ENCODE measurements at regions not wholly inside any gene's neighbourhood (a gene's known extent, or its start where the extent isn't known, plus 50 kb on each side); places are given as distances from the start of the nearest gene placed in this dataset.

DNA sequence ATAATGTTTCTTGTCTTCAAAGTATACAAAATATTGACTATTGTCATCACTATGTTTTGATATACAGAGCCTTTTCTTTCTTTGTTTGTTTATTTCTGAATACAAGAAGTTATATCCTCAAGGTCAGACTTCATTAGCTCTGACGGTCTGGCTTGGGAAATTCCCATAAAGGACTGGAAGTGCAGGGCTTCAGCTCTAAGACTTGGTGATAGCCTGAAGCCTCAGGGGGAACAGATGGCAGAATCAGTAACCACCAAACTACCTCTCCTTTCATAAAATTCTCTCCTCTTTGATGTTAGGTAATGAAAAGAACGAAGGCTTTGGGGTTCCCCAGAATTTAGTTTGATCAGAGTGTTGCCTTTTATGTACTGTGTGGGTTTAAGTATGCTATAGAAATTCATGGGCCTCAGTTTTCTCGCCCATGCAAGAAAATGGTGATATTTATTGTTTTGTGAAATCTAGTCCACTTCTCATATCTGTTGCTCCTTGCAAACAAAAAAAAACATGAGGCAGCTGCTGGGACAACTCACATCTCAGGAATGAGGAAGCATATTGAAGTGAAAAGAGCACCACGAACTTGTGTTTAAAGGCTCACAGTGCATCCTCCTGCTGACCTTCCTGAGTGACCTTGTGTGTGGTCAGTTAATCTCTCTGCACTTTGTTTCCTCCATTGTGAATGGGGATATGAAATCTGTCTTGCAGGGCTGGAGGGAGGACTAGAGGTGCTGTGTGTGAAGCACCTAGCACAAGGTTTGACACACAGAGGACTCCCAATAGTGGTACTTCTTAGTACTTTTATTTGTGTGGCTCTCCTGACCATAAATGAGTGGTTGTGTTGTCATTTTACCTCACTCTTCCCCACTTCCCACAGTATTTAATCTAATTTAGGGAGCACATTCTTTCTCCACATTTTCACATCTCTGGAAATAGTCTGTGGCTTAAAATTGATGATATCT is 569.8 kb upstream of the IL12A start:
- Histone ChIP-seq H3K27ac (ENCODE audit: low read depth in 1 of 2, low read length in 1 of 2) (no peak overlapping the region), H3K4me1 (ENCODE audit: control insufficient read depth in 2 of 2, insufficient read depth in 2 of 2, low read length in 2 of 2) (no peaks in the 10 kb centered on the region)
- 39% methylated on average over 4 of the region's 4 CpGs for WGBS

DNA sequence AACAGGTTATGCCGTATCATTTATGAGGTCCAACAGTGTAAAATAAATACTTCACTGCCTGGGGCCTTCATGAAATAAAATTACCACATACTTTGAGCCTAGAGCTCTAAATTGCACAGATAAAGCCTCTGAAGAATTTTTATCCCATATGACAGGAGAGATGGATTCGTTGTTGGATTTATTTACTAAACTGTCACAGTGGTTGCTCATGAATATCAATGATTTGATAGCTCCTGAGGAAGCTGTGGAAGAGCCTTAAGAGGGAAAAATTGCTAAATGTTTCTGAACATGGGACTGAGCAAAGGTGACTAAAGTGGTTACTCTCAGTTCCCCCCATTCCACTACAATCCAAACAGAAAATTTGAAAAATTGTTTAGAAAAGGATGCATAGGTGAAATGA is 558.9 kb upstream of the IL12A start:
- WGBS: 79% methylated on average over 2 of the region's 2 CpGs
- H3K4me1 ChIP-seq (ENCODE audit: control insufficient read depth in 2 of 2, insufficient read depth in 2 of 2, low read length in 2 of 2): no peaks in the 10 kb centered on the region

More for the DNA sequence above, 569.8 kb upstream of the IL12A start:
- DNase-seq (ENCODE audit: low read depth in 6 of 9, low spot score in 9 of 9): no peak
- Histone ChIP-seq H3K9me3 (ENCODE audit: control insufficient read depth in 2 of 2, insufficient read depth in 1 of 2, low read length in 1 of 2) (peaks cover 0 to 3% of the 10 kb centered on the region in 2 donors), H3K4me3 (ENCODE audit: low read length in 2 of 2) (no peak overlapping the region), H3K36me3 (ENCODE audit: control insufficient read depth in 2 of 2, insufficient read depth in 2 of 2, low read length in 1 of 2) (no peaks in the 10 kb centered on the region), H3K27me3 (ENCODE audit: control insufficient read depth in 2 of 2, insufficient read depth in 1 of 2, low read length in 1 of 2) (no peaks in the 10 kb centered on the region)

DNA sequence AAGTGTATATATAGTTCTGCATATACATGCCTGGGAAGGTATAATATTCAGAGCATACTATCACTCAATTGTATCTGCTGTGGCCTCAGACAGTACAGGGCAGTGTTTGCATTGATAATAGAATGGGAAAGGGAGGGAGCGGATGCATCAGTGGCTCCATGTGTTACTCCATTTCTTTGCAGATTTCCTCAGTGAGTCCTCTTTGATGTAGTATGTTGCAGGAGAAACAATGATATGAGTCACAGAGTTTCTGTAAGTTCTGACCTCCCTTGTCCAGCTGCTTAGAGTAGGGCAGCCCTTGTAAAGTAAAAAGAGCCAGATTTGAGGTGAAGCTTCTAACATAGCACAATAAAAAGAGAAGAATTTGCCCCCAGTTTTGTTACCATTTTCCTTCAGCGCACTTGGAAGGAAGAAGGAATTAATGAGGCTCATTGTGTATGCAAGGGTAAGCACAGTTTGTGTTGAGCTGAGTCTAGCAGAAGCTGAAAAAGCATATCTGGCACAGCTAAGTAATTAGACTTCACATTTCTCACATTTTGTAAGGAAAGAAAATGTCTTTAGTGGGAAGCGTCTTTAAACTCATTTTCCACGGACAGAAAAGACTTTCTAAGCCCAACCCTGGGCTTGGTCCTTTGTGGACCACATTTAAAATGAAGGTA is 555.8 kb upstream of the IL12A start:
- Histone ChIP-seq H3K4me1 (ENCODE audit: control insufficient read depth in 2 of 2, insufficient read depth in 2 of 2, low read length in 2 of 2) (no peaks in the 10 kb centered on the region), H3K27me3 (ENCODE audit: control insufficient read depth in 2 of 2, insufficient read depth in 1 of 2, low read length in 1 of 2) (no peaks in the 10 kb centered on the region), H3K4me3 (ENCODE audit: low read length in 2 of 2) (no peak overlapping the region), H3K36me3 (ENCODE audit: control insufficient read depth in 2 of 2, insufficient read depth in 2 of 2, low read length in 1 of 2) (no peaks in the 10 kb centered on the region), H3K9me3 (ENCODE audit: control insufficient read depth in 2 of 2, insufficient read depth in 1 of 2, low read length in 1 of 2) (no peaks in the 10 kb centered on the region), H3K27ac (ENCODE audit: low read depth in 1 of 2, low read length in 1 of 2) (no peak overlapping the region)
- WGBS: 89% methylated on average over 4 of the region's 4 CpGs
- no peak for DNase-seq (ENCODE audit: low read depth in 6 of 9, low spot score in 9 of 9)

More for the DNA sequence above, 558.9 kb upstream of the IL12A start:
- Histone ChIP-seq H3K9me3 (ENCODE audit: control insufficient read depth in 2 of 2, insufficient read depth in 1 of 2, low read length in 1 of 2) (no peaks in the 10 kb centered on the region), H3K27ac (ENCODE audit: low read depth in 1 of 2, low read length in 1 of 2) (no peak overlapping the region), H3K27me3 (ENCODE audit: control insufficient read depth in 2 of 2, insufficient read depth in 1 of 2, low read length in 1 of 2) (no peaks in the 10 kb centered on the region), H3K4me3 (ENCODE audit: low read length in 2 of 2) (no peak overlapping the region), H3K36me3 (ENCODE audit: control insufficient read depth in 2 of 2, insufficient read depth in 2 of 2, low read length in 1 of 2) (no peaks in the 10 kb centered on the region)
- no peak for DNase-seq (ENCODE audit: low read depth in 6 of 9, low spot score in 9 of 9)

DNA sequence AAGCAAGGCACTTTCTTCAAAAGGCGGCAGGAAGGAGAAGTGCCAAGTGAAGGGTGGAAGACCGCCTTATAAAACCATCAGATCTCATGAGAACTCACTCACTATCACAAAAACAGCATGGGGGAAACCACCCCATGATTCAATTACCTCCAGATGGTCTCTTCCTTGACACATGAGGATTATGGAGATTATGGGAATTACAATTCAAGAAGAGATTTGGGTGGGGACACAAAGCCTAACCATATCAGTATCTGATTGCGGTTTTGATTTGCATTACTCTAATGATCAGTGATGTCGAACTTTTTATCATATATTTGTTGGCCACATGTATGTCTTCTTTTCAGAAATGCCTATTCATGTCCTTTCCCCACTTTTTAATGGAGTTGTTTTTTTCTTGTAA is 549.3 kb upstream of the IL12A start:
- DNase-seq (ENCODE audit: low read depth in 6 of 9, low spot score in 9 of 9): no peak
- Histone ChIP-seq H3K27ac (ENCODE audit: low read depth in 1 of 2, low read length in 1 of 2) (no peak overlapping the region), H3K4me3 (ENCODE audit: low read length in 2 of 2) (no peak overlapping the region), H3K27me3 (ENCODE audit: control insufficient read depth in 2 of 2, insufficient read depth in 1 of 2, low read length in 1 of 2) (no peaks in the 10 kb centered on the region), H3K4me1 (ENCODE audit: control insufficient read depth in 2 of 2, insufficient read depth in 2 of 2, low read length in 2 of 2) (no peaks in the 10 kb centered on the region), H3K9me3 (ENCODE audit: control insufficient read depth in 2 of 2, insufficient read depth in 1 of 2, low read length in 1 of 2) (no peaks in the 10 kb centered on the region), H3K36me3 (ENCODE audit: control insufficient read depth in 2 of 2, insufficient read depth in 2 of 2, low read length in 1 of 2) (no peaks in the 10 kb centered on the region)
- 98% methylated on average over 4 of the region's 4 CpGs for WGBS

DNA sequence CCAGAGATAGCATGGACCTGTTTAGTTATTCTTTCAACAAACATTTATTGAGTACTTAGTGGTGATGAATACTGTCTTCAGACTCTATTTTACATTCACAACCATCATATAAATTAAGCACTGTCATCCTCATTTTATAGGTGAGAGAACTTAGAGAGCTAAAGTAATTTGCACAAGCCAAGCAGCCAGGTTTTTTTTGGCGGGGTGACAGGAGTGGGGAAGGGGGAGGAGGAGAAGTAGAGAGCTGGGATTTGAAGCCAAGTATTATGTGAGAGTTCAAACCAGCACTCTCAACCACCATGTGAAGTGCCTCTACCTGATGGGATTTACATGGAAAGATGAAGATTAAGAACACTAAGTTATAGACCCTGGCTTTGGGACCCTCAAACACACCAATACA is 547.4 kb upstream of the IL12A start:
- no peaks in the 10 kb centered on the region for H3K9me3 ChIP-seq (ENCODE audit: control insufficient read depth in 2 of 2, insufficient read depth in 1 of 2, low read length in 1 of 2)
- H3K27ac ChIP-seq (ENCODE audit: low read depth in 1 of 2, low read length in 1 of 2): no peak overlapping the region
- no peaks in the 10 kb centered on the region for H3K4me1 ChIP-seq (ENCODE audit: control insufficient read depth in 2 of 2, insufficient read depth in 2 of 2, low read length in 2 of 2)
- no peak overlapping the region for H3K4me3 ChIP-seq (ENCODE audit: low read length in 2 of 2)
- DNase-seq (ENCODE audit: low read depth in 6 of 9, low spot score in 9 of 9): no peak
- WGBS: 93% methylated on average over 1 of the region's 1 CpG
- no peaks in the 10 kb centered on the region for H3K27me3 ChIP-seq (ENCODE audit: control insufficient read depth in 2 of 2, insufficient read depth in 1 of 2, low read length in 1 of 2)
- no peaks in the 10 kb centered on the region for H3K36me3 ChIP-seq (ENCODE audit: control insufficient read depth in 2 of 2, insufficient read depth in 2 of 2, low read length in 1 of 2)

DNA sequence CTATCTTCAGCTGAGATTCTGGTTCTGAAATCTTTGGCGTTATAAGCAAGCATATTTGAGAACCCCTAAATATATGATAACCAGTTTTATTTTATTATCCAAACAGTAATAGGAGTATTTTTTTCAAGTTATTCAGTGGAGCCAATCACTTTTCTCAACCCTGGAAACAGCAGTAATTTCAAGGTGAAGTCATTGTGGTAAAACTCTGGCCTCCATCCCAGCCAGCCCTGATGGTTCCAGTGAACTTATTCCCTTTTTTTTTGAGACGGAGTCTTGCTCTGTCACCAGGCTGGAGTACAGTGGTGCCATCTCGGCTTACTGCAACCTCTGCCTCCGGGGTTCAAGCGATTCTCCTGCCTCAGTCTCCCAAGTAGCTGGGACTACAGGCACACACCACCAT is 545.4 kb upstream of the IL12A start:
- H3K9me3 ChIP-seq (ENCODE audit: control insufficient read depth in 2 of 2, insufficient read depth in 1 of 2, low read length in 1 of 2): no peaks in the 10 kb centered on the region
- H3K4me3 ChIP-seq (ENCODE audit: low read length in 2 of 2): no peak overlapping the region
- no peaks in the 10 kb centered on the region for H3K36me3 ChIP-seq (ENCODE audit: control insufficient read depth in 2 of 2, insufficient read depth in 2 of 2, low read length in 1 of 2)
- no peak for DNase-seq (ENCODE audit: low read depth in 6 of 9, low spot score in 9 of 9)
- H3K27me3 ChIP-seq (ENCODE audit: control insufficient read depth in 2 of 2, insufficient read depth in 1 of 2, low read length in 1 of 2): no peaks in the 10 kb centered on the region
- no peak overlapping the region for H3K27ac ChIP-seq (ENCODE audit: low read depth in 1 of 2, low read length in 1 of 2)
- WGBS: 96% methylated on average over 5 of the region's 5 CpGs
- no peaks in the 10 kb centered on the region for H3K4me1 ChIP-seq (ENCODE audit: control insufficient read depth in 2 of 2, insufficient read depth in 2 of 2, low read length in 2 of 2)

- WGBS: 75% methylated on average over 3 of the region's 3 CpGs
- H3K27me3 ChIP-seq (ENCODE audit: control insufficient read depth in 2 of 2, insufficient read depth in 1 of 2, low read length in 1 of 2): no peaks in the 10 kb centered on the region
- no peak for DNase-seq (ENCODE audit: low read depth in 6 of 9, low spot score in 9 of 9)
- H3K36me3 ChIP-seq (ENCODE audit: control insufficient read depth in 2 of 2, insufficient read depth in 2 of 2, low read length in 1 of 2): no peaks in the 10 kb centered on the region
- H3K9me3 ChIP-seq (ENCODE audit: control insufficient read depth in 2 of 2, insufficient read depth in 1 of 2, low read length in 1 of 2): no peaks in the 10 kb centered on the region
- no peaks in the 10 kb centered on the region for H3K4me1 ChIP-seq (ENCODE audit: control insufficient read depth in 2 of 2, insufficient read depth in 2 of 2, low read length in 2 of 2)
- H3K27ac ChIP-seq (ENCODE audit: low read depth in 1 of 2, low read length in 1 of 2): no peak overlapping the region
- no peak overlapping the region for H3K4me3 ChIP-seq (ENCODE audit: low read length in 2 of 2)
Observed at GRCh38 chr3:159447841-159448240, 540.8 kb upstream of the IL12A start.

- H3K36me3 ChIP-seq (ENCODE audit: control insufficient read depth in 2 of 2, insufficient read depth in 2 of 2, low read length in 1 of 2): no peaks in the 10 kb centered on the region
- no peaks in the 10 kb centered on the region for H3K4me1 ChIP-seq (ENCODE audit: control insufficient read depth in 2 of 2, insufficient read depth in 2 of 2, low read length in 2 of 2)
Observed at GRCh38 chr3:159448902-159449301, 539.7 kb upstream of the IL12A start.

DNA sequence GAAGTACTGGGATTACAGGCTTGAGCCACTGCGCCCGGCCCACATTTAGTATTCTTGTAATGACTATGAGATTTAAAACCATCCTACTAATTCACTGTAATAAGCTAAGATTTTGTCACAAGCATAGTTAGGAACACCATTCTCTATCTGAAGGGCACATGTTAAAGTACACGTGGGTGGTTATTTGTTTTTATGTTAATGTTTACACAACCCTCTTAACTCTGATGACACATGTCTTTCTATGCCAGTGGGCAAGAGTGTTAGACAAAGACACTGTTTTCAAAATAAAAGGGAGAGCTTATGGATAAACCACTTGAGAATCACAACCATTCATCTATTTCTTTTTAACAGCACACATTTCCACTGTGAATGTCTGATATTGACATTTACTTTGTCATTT is 537.6 kb upstream of the IL12A start:
- no peaks in the 10 kb centered on the region for H3K36me3 ChIP-seq (ENCODE audit: control insufficient read depth in 2 of 2, insufficient read depth in 2 of 2, low read length in 1 of 2)
- WGBS: 92% methylated on average over 3 of the region's 3 CpGs

More at GRCh38 chr3:159448902-159449301, 539.7 kb upstream of the IL12A start:
- Histone ChIP-seq H3K9me3 (ENCODE audit: control insufficient read depth in 2 of 2, insufficient read depth in 1 of 2, low read length in 1 of 2) (no peaks in the 10 kb centered on the region), H3K4me3 (ENCODE audit: low read length in 2 of 2) (no peak overlapping the region), H3K27me3 (ENCODE audit: control insufficient read depth in 2 of 2, insufficient read depth in 1 of 2, low read length in 1 of 2) (no peaks in the 10 kb centered on the region), H3K27ac (ENCODE audit: low read depth in 1 of 2, low read length in 1 of 2) (no peak overlapping the region)
- 77% methylated on average over 1 of the region's 1 CpG for WGBS
- no peak for DNase-seq (ENCODE audit: low read depth in 6 of 9, low spot score in 9 of 9)

More for the DNA sequence above, 537.6 kb upstream of the IL12A start:
- no peak for DNase-seq (ENCODE audit: low read depth in 6 of 9, low spot score in 9 of 9)
- H3K9me3 ChIP-seq (ENCODE audit: control insufficient read depth in 2 of 2, insufficient read depth in 1 of 2, low read length in 1 of 2): no peaks in the 10 kb centered on the region
- H3K27me3 ChIP-seq (ENCODE audit: control insufficient read depth in 2 of 2, insufficient read depth in 1 of 2, low read length in 1 of 2): no peaks in the 10 kb centered on the region
- H3K27ac ChIP-seq (ENCODE audit: low read depth in 1 of 2, low read length in 1 of 2): no peak overlapping the region
- H3K4me1 ChIP-seq (ENCODE audit: control insufficient read depth in 2 of 2, insufficient read depth in 2 of 2, low read length in 2 of 2): no peaks in the 10 kb centered on the region
- no peak overlapping the region for H3K4me3 ChIP-seq (ENCODE audit: low read length in 2 of 2)

All from thymus (tissue), 11 donors.